ENCODE measurements at regions not wholly inside any gene's neighbourhood (a gene's known extent, or its start where the extent isn't known, plus 50 kb on each side); places are given as distances from the start of the nearest gene placed in this dataset.
"Not testable (repeated sequence)": the region's sequence is repeated elsewhere in the genome, so short reads cannot be mapped to it uniquely, and the experiment has no call there.

- no peak for DNase-seq
Measured at GRCh38 chr1:57616921-57617320, 193.1 kb upstream of the DAB1 start.

GRCh38 chr1:57615956-57616355, 192.1 kb upstream of the DAB1 start:
- no peak for DNase-seq

GRCh38 chr1:57612833-57613232, 189.0 kb upstream of the DAB1 start:
- no peak for DNase-seq

GRCh38 chr1:57605933-57606332, 182.1 kb upstream of the DAB1 start:
- no peak for DNase-seq

- no peak for DNase-seq
Measured at GRCh38 chr1:57603696-57604095, 179.8 kb upstream of the DAB1 start.

GRCh38 chr1:57600424-57600823, 176.6 kb upstream of the DAB1 start:
- DNase-seq, result no peak

- DNase-seq, result no peak
Measured at GRCh38 chr1:57599236-57599994, 175.6 kb upstream of the DAB1 start.

- no peak for DNase-seq
Measured at GRCh38 chr1:57597036-57597435, 173.2 kb upstream of the DAB1 start.

GRCh38 chr1:57594002-57594401, 170.1 kb upstream of the DAB1 start:
- no peak for DNase-seq

- no peak for DNase-seq
Measured at GRCh38 chr1:57591842-57592241, 168.0 kb upstream of the DAB1 start.

- DNase-seq, result no peak
Measured at GRCh38 chr1:57590978-57591377, 167.1 kb upstream of the DAB1 start.

- DNase-seq, result no peak
Measured at GRCh38 chr1:57586842-57587241, 163.0 kb upstream of the DAB1 start.

GRCh38 chr1:57578680-57579079, 154.8 kb upstream of the DAB1 start:
- no peak for DNase-seq

GRCh38 chr1:57578099-57578498, 154.2 kb upstream of the DAB1 start:
- DNase-seq, result no peak

- DNase-seq, result no peak
Measured at GRCh38 chr1:57576756-57577155, 152.9 kb upstream of the DAB1 start.

GRCh38 chr1:57572016-57572415, 148.2 kb upstream of the DAB1 start:
- no peak for DNase-seq

GRCh38 chr1:57558066-57558465, 134.2 kb upstream of the DAB1 start:
- not testable (repeated sequence) for DNase-seq

- DNase-seq, result no peak
Measured at GRCh38 chr1:57553666-57554065, 129.8 kb upstream of the DAB1 start.

GRCh38 chr1:57551476-57551875, 127.6 kb upstream of the DAB1 start:
- DNase-seq, result no peak

GRCh38 chr1:57550092-57550491, 126.2 kb upstream of the DAB1 start:
- no peak for DNase-seq

- no peak for DNase-seq
Measured at GRCh38 chr1:57549300-57549699, 125.4 kb upstream of the DAB1 start.

- DNase-seq, result no peak
Measured at GRCh38 chr1:57546549-57547330, 122.9 kb upstream of the DAB1 start.

- no peak for DNase-seq
Measured at GRCh38 chr1:57544345-57544744, 120.5 kb upstream of the DAB1 start.

- no peak for DNase-seq
Measured at GRCh38 chr1:57536749-57537423, 113.0 kb upstream of the DAB1 start.

Measured in 8988T (cell line).